ENCODE measurements at regions not wholly inside any gene's neighbourhood (a gene's known extent, or its start where the extent isn't known, plus 50 kb on each side); places are given as distances from the start of the nearest gene placed in this dataset.

DNA sequence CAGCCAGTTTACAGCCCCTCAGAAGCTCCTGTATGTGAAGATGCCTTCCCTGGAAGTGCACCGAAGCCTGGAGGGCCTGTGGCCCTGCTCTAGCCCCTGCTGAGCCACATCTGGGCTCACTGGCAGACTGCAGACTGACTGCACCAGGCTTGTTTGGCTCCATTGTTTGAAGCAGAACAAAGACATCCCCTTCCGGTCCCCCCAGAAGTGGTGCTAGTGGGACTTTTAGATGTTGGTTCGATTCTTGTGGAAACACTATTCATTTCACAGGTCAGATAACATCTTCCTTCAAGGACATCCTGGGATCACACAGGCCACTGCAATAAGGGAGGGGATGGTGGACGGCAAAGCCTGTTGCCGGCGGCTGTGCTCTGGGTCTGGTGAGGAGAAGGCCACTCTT is 57.8 kb upstream of the CBLN2 start:
- Histone ChIP-seq H3K36me3 (ENCODE audit: control insufficient read depth, insufficient read depth, low read length) (no peaks in the 10 kb centered on the region), H3K27me3 (replicated peaks; ENCODE audit: control insufficient read depth, insufficient read depth, low read length) (no peaks in the 10 kb centered on the region), H3K4me3 (replicated peaks; ENCODE audit: low read depth, low read length) (no peak overlapping the region)
- TF ChIP-seq, protein P1, sequence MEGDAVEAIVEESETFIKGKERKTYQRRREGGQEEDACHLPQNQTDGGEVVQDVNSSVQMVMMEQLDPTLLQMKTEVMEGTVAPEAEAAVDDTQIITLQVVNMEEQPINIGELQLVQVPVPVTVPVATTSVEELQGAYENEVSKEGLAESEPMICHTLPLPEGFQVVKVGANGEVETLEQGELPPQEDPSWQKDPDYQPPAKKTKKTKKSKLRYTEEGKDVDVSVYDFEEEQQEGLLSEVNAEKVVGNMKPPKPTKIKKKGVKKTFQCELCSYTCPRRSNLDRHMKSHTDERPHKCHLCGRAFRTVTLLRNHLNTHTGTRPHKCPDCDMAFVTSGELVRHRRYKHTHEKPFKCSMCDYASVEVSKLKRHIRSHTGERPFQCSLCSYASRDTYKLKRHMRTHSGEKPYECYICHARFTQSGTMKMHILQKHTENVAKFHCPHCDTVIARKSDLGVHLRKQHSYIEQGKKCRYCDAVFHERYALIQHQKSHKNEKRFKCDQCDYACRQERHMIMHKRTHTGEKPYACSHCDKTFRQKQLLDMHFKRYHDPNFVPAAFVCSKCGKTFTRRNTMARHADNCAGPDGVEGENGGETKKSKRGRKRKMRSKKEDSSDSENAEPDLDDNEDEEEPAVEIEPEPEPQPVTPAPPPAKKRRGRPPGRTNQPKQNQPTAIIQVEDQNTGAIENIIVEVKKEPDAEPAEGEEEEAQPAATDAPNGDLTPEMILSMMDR (IDR thresholded peaks at IDR 0.05; ENCODE audit: insufficient read depth, low read length, poor library complexity, severe bottlenecking): no peak
- DNase-seq (ENCODE audit: extremely low read depth, insufficient read length): no peak

DNA sequence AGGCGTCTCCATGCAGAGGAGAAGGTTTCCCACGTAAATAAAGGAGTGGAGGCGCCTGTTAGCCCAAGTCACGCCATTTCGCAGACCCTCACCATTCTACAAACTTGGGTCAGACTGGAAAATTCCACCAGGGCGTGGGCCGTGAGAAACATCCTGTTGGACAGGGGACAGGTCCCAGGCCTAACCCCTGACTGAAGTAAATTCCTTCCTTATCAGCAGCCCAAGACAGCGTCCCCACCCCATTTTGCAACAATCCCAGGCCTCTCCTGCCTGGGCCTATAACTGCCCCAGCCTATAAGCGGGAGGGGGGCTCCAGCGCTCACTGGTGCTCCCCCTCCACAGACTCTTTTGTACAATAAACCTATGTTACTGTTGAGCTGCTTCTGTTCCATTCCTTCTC is 57.3 kb upstream of the CBLN2 start:
- no peak for DNase-seq (ENCODE audit: extremely low read depth, insufficient read length)
- H3K4me3 ChIP-seq (replicated peaks; ENCODE audit: low read depth, low read length): no peak overlapping the region
- no peaks in the 10 kb centered on the region for H3K27me3 ChIP-seq (replicated peaks; ENCODE audit: control insufficient read depth, insufficient read depth, low read length)
- TF ChIP-seq, protein P1 (IDR thresholded peaks at IDR 0.05; ENCODE audit: insufficient read depth, low read length, poor library complexity, severe bottlenecking): no peak
- no peaks in the 10 kb centered on the region for H3K36me3 ChIP-seq (ENCODE audit: control insufficient read depth, insufficient read depth, low read length)

Measured in GM06990 (cell line).